ENCODE measurements at regions not wholly inside any gene's neighbourhood (a gene's known extent, or its start where the extent isn't known, plus 50 kb on each side); places are given as distances from the start of the nearest gene placed in this dataset.
"Not testable (repeated sequence)": the region's sequence is repeated elsewhere in the genome, so short reads cannot be mapped to it uniquely, and the experiment has no call there.

GRCh38 chr16:16593156-16593863, 214.4 kb downstream of the NPIPA7 start:
- DNase-seq (ENCODE audit: low read depth); H3K4me3 ChIP-seq (ENCODE audit: control insufficient read depth, low read depth, low read length): not testable (repeated sequence)
- peak; percentile 39 for TF ChIP-seq CTCF (conservative IDR thresholded peaks at IDR 0.05; ENCODE audit: control insufficient read depth, insufficient read depth, low read depth, low read length)

- not testable (repeated sequence) for DNase-seq (ENCODE audit: low read depth); H3K4me3 ChIP-seq (ENCODE audit: control insufficient read depth, low read depth, low read length)
These were observed 216.2 kb downstream of the NPIPA7 start for GRCh38 chr16:16595029-16595718.

- H3K4me3 ChIP-seq (ENCODE audit: control insufficient read depth, low read depth, low read length); DNase-seq (ENCODE audit: low read depth): not testable (repeated sequence)
These were observed 222.3 kb downstream of the NPIPA7 start for GRCh38 chr16:16601239-16601638.

- DNase-seq (ENCODE audit: low read depth); H3K4me3 ChIP-seq (ENCODE audit: control insufficient read depth, low read depth, low read length): not testable (repeated sequence)
These were observed 228.6 kb downstream of the NPIPA7 start for GRCh38 chr16:16607401-16608082.

- DNase-seq (ENCODE audit: low read depth); H3K4me3 ChIP-seq (ENCODE audit: control insufficient read depth, low read depth, low read length): not testable (repeated sequence)
These were observed 230.7 kb downstream of the NPIPA7 start for GRCh38 chr16:16609627-16610026.

GRCh38 chr16:16610389-16610967, 231.5 kb downstream of the NPIPA7 start:
- not testable (repeated sequence) for H3K4me3 ChIP-seq (ENCODE audit: control insufficient read depth, low read depth, low read length); DNase-seq (ENCODE audit: low read depth)

GRCh38 chr16:16613212-16613611, 234.3 kb downstream of the NPIPA7 start:
- not testable (repeated sequence) for H3K4me3 ChIP-seq (ENCODE audit: control insufficient read depth, low read depth, low read length)

GRCh38 chr16:16614484-16614883, 235.5 kb downstream of the NPIPA7 start:
- DNase-seq (ENCODE audit: low read depth); H3K4me3 ChIP-seq (ENCODE audit: control insufficient read depth, low read depth, low read length): not testable (repeated sequence)

More at GRCh38 chr16:16613212-16613611, 234.3 kb downstream of the NPIPA7 start:
- not testable (repeated sequence) for DNase-seq (ENCODE audit: low read depth)

- not testable (repeated sequence) for DNase-seq (ENCODE audit: low read depth); H3K4me3 ChIP-seq (ENCODE audit: control insufficient read depth, low read depth, low read length)
These were observed 240.1 kb downstream of the NPIPA7 start for GRCh38 chr16:16618963-16619465.

- not testable (repeated sequence) for H3K4me3 ChIP-seq (ENCODE audit: control insufficient read depth, low read depth, low read length); DNase-seq (ENCODE audit: low read depth)
These were observed 245.4 kb downstream of the NPIPA7 start for GRCh38 chr16:16624367-16624766.

GRCh38 chr16:16625140-16625539, 246.2 kb downstream of the NPIPA7 start:
- not testable (repeated sequence) for DNase-seq (ENCODE audit: low read depth); H3K4me3 ChIP-seq (ENCODE audit: control insufficient read depth, low read depth, low read length)

- DNase-seq (ENCODE audit: low read depth); H3K4me3 ChIP-seq (ENCODE audit: control insufficient read depth, low read depth, low read length): not testable (repeated sequence)
These were observed 248.9 kb downstream of the NPIPA7 start for GRCh38 chr16:16627865-16628264.

GRCh38 chr16:16638231-16638630, 259.3 kb downstream of the NPIPA7 start:
- H3K4me3 ChIP-seq (ENCODE audit: control insufficient read depth, low read depth, low read length); DNase-seq (ENCODE audit: low read depth): not testable (repeated sequence)

GRCh38 chr16:16638714-16639113, 259.8 kb downstream of the NPIPA7 start:
- DNase-seq (ENCODE audit: low read depth); H3K4me3 ChIP-seq (ENCODE audit: control insufficient read depth, low read depth, low read length): not testable (repeated sequence)

- DNase-seq (ENCODE audit: low read depth); H3K4me3 ChIP-seq (ENCODE audit: control insufficient read depth, low read depth, low read length): not testable (repeated sequence)
These were observed 264.9 kb downstream of the NPIPA7 start for GRCh38 chr16:16643828-16644227.

- DNase-seq (ENCODE audit: low read depth); H3K4me3 ChIP-seq (ENCODE audit: control insufficient read depth, low read depth, low read length): not testable (repeated sequence)
These were observed 269.1 kb downstream of the NPIPA7 start for GRCh38 chr16:16648002-16648401.

GRCh38 chr16:16672180-16672812, 293.4 kb downstream of the NPIPA7 start:
- not testable (repeated sequence) for DNase-seq (ENCODE audit: low read depth)

More at GRCh38 chr16:16672180-16672812, 293.4 kb downstream of the NPIPA7 start:
- not testable (repeated sequence) for H3K4me3 ChIP-seq (ENCODE audit: control insufficient read depth, low read depth, low read length)
